ENCODE measurements at regions not wholly inside any gene's neighbourhood (a gene's known extent, or its start where the extent isn't known, plus 50 kb on each side); places are given as distances from the start of the nearest gene placed in this dataset.

DNA sequence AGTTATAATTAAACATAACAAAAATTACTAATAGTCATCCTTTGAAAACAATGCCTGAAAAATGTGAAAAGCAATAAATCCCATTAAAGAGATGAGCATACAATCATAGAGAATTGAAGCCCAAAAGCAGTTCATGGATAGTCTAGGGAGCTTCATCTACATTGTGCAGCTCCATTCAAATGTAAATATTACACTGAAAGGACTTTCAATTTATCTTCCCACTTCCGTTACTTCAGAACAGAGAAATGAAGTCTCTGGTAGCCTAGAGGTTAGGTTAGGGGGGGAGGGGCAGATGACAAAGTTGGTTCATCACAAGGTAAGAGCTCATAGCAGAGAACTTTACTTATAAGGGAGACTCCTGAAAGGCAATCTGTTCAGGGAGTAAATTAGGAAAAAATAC is 126.6 kb upstream of the RGPD4 start:
- H3K4me3 ChIP-seq (ENCODE audit: low read depth, low read length) = no peak overlapping the region
- TF ChIP-seq, protein P1, sequence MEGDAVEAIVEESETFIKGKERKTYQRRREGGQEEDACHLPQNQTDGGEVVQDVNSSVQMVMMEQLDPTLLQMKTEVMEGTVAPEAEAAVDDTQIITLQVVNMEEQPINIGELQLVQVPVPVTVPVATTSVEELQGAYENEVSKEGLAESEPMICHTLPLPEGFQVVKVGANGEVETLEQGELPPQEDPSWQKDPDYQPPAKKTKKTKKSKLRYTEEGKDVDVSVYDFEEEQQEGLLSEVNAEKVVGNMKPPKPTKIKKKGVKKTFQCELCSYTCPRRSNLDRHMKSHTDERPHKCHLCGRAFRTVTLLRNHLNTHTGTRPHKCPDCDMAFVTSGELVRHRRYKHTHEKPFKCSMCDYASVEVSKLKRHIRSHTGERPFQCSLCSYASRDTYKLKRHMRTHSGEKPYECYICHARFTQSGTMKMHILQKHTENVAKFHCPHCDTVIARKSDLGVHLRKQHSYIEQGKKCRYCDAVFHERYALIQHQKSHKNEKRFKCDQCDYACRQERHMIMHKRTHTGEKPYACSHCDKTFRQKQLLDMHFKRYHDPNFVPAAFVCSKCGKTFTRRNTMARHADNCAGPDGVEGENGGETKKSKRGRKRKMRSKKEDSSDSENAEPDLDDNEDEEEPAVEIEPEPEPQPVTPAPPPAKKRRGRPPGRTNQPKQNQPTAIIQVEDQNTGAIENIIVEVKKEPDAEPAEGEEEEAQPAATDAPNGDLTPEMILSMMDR (IDR thresholded peaks at IDR 0.05; ENCODE audit: borderline replicate concordance, insufficient read depth, low read depth, low read length) = no peak

DNA sequence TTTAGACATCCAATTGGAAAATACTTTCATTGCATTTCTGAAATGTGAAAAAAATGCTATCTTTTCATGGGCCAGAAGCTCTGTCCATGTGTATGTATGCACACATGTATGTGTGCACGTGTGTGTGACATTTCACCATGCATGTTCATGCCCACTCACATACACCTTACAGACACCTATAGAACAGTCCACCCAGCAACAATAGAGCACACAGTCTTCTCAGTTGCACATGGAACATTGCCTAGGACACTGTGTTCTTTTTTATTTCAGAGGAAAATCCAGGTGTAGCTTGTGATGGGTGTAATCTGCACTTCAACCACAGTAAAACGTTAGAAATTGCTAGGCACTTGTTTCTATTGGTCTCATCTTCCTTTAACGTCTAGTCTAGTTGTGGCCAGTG is 114.8 kb upstream of the RGPD4 start:
- no peak overlapping the region for H3K4me3 ChIP-seq (ENCODE audit: low read depth, low read length)
- TF ChIP-seq, protein P1 (IDR thresholded peaks at IDR 0.05; ENCODE audit: borderline replicate concordance, insufficient read depth, low read depth, low read length) = no peak

DNA sequence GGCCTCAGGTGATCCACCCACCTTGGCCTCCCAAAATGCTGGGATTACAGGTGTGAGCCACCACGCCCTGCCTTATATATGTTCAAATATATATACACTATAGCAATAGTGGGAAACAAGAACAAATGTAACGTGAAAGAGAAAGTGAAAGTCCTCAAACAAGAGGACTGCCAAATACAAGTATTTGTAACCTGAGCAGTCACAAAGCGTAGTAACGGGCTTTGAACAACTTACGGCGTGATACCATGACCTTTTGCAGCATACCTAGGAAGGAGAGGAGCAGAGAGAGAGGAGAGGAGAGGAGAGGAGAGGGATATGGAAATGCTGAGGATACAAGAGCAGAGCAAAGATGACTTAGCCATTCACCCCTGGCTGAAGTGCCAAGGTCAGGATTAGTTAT is 113.8 kb upstream of the RGPD4 start:
- no peak overlapping the region for H3K4me3 ChIP-seq (ENCODE audit: low read depth, low read length)
- TF ChIP-seq, protein P1 (IDR thresholded peaks at IDR 0.05; ENCODE audit: borderline replicate concordance, insufficient read depth, low read depth, low read length) = no peak

DNA sequence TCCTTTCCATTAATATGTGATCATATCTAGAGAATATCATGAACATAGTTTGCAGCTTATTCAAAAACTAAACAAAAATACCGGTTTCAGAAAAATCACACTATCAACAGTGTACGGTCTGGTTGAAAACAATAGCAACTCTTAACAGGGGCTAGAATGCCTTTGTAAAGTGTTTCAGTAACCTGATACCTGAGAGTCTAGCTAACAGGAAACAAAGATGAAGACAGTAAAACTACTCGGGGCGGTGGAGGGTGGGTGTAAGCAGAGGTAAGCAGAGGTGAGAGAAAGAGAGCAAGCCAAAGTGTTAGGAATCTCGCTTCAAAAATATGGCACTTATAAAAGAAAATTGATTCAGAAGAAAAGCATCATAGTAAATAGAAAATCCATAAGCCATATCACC is 109.0 kb upstream of the RGPD4 start:
- TF ChIP-seq, protein P1 (IDR thresholded peaks at IDR 0.05; ENCODE audit: borderline replicate concordance, insufficient read depth, low read depth, low read length) = no peak
- H3K4me3 ChIP-seq (ENCODE audit: low read depth, low read length) = no peak overlapping the region

DNA sequence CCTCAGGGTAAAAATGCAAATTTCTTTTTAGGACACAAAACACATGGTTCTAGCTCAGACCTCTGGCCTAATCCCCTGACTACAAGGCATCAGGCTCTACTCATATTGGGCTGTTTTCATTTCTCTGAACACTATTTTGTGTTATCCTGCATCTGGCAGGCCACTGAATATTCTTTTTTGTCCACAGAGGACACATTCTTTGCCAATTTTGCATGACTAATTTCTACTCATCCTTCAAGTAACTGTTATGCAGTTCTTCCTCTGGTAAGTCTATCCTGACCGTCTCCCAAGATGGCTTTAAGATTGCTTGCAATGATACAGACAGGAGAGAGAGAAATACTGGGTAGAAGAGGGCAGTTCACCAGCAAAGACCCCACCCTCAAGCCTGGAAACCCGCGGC is 107.6 kb upstream of the RGPD4 start:
- H3K4me3 ChIP-seq (ENCODE audit: low read depth, low read length) = no peak overlapping the region
- TF ChIP-seq, protein P1 (IDR thresholded peaks at IDR 0.05; ENCODE audit: borderline replicate concordance, insufficient read depth, low read depth, low read length) = no peak

DNA sequence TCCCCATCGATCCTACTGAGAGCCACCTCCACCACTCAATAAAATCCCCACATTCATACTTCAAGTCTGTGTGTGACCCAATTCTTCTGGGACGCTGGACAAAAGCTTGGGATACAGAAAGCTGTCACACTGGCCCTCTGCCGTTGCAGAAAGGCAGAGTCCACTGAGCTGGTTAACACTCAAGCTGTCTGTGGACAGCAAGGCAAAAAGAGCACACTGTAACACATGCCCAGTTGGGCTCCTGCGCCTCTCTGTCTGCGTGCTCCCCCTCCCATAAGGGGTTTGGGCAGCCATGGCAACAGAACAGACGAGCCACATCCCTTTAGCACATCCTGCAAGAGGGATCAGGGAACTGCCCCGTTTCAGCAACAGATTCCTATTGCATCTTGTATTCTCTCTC is 106.9 kb upstream of the RGPD4 start:
- H3K4me3 ChIP-seq (ENCODE audit: low read depth, low read length) = no peak overlapping the region
- TF ChIP-seq, protein P1 (IDR thresholded peaks at IDR 0.05; ENCODE audit: borderline replicate concordance, insufficient read depth, low read depth, low read length) = no peak

DNA sequence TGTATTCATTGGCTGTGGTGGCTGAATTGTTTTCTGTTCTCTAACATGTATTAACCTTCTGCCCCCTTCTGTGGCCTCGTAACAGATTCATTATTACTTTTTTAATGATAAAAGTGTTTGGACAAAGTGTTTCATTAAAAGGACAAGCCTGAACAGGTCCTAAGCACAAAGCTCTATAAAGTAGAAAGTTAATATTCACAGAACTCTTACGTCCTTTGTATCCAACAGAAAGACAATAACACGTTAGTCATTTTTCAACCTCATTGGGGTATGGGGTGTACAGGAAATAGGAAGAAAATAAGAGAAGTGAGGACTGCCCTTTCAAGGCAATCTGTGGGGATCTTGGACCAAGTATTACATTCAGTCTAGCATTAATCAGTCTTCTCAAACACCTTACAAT is 105.5 kb upstream of the RGPD4 start:
- TF ChIP-seq, protein P1 (IDR thresholded peaks at IDR 0.05; ENCODE audit: borderline replicate concordance, insufficient read depth, low read depth, low read length) = no peak
- no peak overlapping the region for H3K4me3 ChIP-seq (ENCODE audit: low read depth, low read length)

Data from GM12875 (cell line).